D721Med (cell line): ENCODE measurements at regions not wholly inside any gene's neighbourhood (a gene's known extent, or its start where the extent isn't known, plus 50 kb on each side); places are given as distances from the start of the nearest gene placed in this dataset.
"Not testable (repeated sequence)": the region's sequence is repeated elsewhere in the genome, so short reads cannot be mapped to it uniquely, and the experiment has no call there.

Experiments used
- DNase-seq: peaks from one replicate; pipeline ENCODE4 v3.0.0; 2011; ENCODE audit warnings: low spot score; ENCODE audit not compliant: insufficient read length
- FAIRE-seq: peaks from 2 replicates; lab custom pipeline; 2011; peaks lifted over from hg19 to GRCh38; lab: Jason Lieb, UNC
- CTCF ChIP-seq: IDR thresholded peaks from 2 replicates; pipeline ENCODE4 v1.5.1; 2012; ENCODE audit warnings: mild to moderate bottlenecking, control low read depth; ENCODE audit not compliant: insufficient read depth; ENCODE audit errors: missing control alignments

GRCh38 chr6:144683216-144684070 lies 398.3 kb downstream of the UTRN start:
- FAIRE-seq, result no peak
- no peak for TF ChIP-seq CTCF
- DNase-seq, result no peak

GRCh38 chr6:144688713-144689112 lies 403.6 kb downstream of the UTRN start:
- FAIRE-seq (no peak), DNase-seq (no peak)
- TF ChIP-seq CTCF, result no peak

DNA sequence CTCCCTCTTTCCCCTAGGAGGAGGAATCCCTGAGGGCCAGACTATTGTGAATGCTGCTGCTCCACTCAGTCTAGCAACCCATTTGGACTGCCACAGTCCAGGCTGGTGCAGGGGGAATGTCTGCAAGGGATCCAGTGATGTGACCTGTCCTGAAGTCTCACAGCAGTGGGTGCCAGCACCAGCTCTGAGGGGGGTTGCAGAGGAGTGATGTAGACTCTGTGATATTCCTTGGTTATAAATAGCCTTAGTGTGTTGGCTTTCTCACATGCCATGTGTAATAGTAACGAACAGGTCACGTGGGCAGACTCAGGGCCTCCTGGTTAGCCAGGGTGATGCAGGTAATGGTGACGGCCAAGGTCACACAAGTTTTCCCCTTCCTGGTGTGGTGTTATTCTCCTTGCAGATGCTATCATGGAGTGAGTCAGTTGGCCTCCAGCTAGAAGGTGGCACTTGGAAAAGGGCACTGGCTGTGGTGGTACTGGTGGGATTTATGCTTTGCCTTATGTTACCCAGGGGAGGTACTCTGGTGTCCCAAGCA lies 404.4 kb downstream of the UTRN start:
- no peak for FAIRE-seq
- no peak for TF ChIP-seq CTCF

DNA sequence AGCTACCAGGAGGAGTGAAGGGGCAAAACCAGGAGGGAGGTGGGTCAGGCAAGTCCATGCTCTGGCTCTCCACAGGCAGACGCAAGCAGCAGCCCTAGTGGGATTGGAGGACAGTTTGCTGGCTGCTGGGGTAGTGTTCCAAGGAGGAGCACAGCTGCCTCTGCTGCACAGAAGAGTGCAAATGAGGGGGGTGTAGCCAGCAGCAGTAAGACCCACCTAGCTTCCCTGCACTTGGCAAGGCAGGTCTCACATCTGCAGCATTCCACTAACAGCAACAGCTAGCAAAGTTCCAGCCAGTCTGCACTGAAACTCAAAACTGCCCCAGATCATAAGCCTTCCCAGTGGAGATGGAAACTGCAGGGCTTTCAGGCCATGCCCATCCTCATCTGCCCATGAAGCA lies 405.0 kb downstream of the UTRN start:
- DNase-seq, result no peak
- no peak for TF ChIP-seq CTCF
- FAIRE-seq, result no peak

More for the DNA sequence above, 404.4 kb downstream of the UTRN start:
- no peak for DNase-seq

DNA sequence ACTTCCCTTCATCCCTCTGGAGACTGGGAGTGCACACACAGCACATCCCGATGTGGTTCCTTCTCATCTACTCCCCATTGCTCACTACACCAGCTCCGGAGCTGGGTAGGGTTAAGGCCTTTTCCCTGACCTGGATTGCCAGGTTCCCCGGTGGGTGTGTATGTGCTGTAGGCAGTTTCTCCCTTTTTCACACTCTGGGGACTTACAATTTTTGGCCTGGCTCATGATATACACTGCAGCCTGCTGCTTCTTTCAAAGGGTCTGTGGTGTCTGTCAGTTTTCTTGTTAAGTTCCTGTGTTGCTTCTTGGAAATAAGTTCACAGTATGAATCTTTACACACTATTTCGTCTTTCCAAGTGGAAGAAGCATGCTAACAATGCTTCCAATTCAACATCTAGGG lies 405.5 kb downstream of the UTRN start:
- no peak for FAIRE-seq
- TF ChIP-seq CTCF, result no peak
- DNase-seq, result no peak

- DNase-seq, FAIRE-seq: not testable (repeated sequence)
Measured at GRCh38 chr6:144692050-144692449, 406.9 kb downstream of the UTRN start.

- no peak for FAIRE-seq
- no peak for DNase-seq
Measured at GRCh38 chr6:144695858-144696533, 410.9 kb downstream of the UTRN start.

More at GRCh38 chr6:144695858-144696533, 410.9 kb downstream of the UTRN start:
- TF ChIP-seq CTCF, result no peak
